Ishikawa (cell line): ENCODE measurements at regions not wholly inside any gene's neighbourhood (a gene's known extent, or its start where the extent isn't known, plus 50 kb on each side); places are given as distances from the start of the nearest gene placed in this dataset.

ENCODE experiments used
- CEBPB ChIP-seq: IDR thresholded peaks from 2 replicates; pipeline ENCODE4 v1.6.1; 2012
- CREB1 ChIP-seq: IDR thresholded peaks from 2 replicates; pipeline ENCODE4 v1.6.1; 2012; ENCODE audit warnings: low read depth
- EGR1 ChIP-seq: IDR thresholded peaks from 2 replicates; pipeline ENCODE4 v1.6.1; 2012
- EP300 ChIP-seq: IDR thresholded peaks from 2 replicates; pipeline ENCODE4 v1.6.1; 2012; ENCODE audit warnings: borderline replicate concordance
- FOXM1 ChIP-seq: IDR thresholded peaks from 2 replicates; pipeline ENCODE4 v1.6.1; 2012; ENCODE audit warnings: low read depth, borderline replicate concordance
- NFIC ChIP-seq: IDR thresholded peaks from 2 replicates; pipeline ENCODE4 v1.6.1; 2012
- RAD21 ChIP-seq: IDR thresholded peaks from 2 replicates; pipeline ENCODE4 v1.6.1; 2012; ENCODE audit warnings: low read depth
- TAF1 ChIP-seq: IDR thresholded peaks from 2 replicates; pipeline ENCODE4 v1.6.1; 2012; ENCODE audit warnings: low read depth, mild to moderate bottlenecking
- TCF12 ChIP-seq: IDR thresholded peaks from 2 replicates; pipeline ENCODE4 v1.6.1; 2012; ENCODE audit warnings: low read depth
- TEAD4 ChIP-seq: IDR thresholded peaks from 2 replicates; pipeline ENCODE4 v1.6.1; 2012
- YY1 ChIP-seq: IDR thresholded peaks from 2 replicates; pipeline ENCODE4 v1.6.1; 2012; ENCODE audit warnings: low read depth
- ZBTB7A ChIP-seq: IDR thresholded peaks from 2 replicates; pipeline ENCODE4 v1.6.1; 2012; ENCODE audit warnings: low read depth
- TF ChIP-seq, protein P1 (sequence below): IDR thresholded peaks from 2 replicates; pipeline ENCODE4 v1.6.1; 2012
- TF ChIP-seq, protein P2 (sequence below): IDR thresholded peaks from 2 replicates; pipeline ENCODE4 v1.6.1; 2012
- TF ChIP-seq, protein P3 (sequence below): IDR thresholded peaks from 2 replicates; pipeline ENCODE4 v1.6.1; 2012; ENCODE audit warnings: low read depth, mild to moderate bottlenecking

DNA sequence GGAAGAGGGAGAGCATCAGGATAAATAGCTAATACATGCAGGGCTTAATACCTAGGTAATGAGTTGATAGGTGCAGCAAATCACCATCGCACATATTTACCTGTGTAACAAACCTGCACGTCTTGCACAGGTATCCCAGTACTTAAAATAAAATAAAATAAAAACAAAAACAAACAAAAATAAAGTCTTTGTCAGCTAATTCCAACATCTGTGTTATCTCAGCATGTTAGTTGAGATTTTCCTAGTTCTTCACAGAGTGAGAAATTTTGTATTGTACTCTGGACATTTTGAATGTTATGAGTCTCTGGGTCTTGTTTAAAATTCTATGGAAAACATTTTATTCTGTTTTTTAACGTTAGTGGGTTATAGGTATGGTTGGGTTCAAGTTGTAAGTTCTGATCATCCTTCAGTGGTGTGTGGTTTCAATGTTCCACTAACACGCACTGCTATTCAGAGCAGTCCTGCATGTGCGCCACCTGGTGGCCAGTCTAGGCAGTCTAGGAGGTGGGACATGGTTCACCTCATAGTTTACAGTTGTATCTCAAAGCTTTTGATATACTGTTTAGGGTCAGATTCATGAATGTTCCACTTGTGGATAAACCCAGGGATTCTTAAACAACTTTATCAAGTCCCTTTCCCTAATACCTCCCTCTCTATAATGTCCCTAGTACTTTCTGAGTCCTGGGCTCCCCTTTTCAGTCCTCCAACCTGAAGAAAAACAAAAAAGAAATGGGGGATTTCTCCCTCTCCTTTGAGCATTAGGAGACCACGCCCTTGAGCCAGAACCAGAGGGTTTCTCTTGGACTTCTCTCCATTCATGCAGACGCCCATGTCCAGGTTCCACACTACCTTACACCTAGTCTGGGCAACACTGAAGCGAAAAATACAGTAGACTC, 213.4 kb upstream of the GATA6 start:
- TF ChIP-seq, protein P1, sequence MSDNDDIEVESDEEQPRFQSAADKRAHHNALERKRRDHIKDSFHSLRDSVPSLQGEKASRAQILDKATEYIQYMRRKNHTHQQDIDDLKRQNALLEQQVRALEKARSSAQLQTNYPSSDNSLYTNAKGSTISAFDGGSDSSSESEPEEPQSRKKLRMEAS: 0 out of 2 replicates have a peak, but pooled peaks have one; percentile 22
- TF ChIP-seq, protein P2, sequence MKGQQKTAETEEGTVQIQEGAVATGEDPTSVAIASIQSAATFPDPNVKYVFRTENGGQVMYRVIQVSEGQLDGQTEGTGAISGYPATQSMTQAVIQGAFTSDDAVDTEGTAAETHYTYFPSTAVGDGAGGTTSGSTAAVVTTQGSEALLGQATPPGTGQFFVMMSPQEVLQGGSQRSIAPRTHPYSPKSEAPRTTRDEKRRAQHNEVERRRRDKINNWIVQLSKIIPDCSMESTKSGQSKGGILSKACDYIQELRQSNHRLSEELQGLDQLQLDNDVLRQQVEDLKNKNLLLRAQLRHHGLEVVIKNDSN: no peak
- TF ChIP-seq CEBPB (no peak), RAD21 (peak; percentile 67)

DNA sequence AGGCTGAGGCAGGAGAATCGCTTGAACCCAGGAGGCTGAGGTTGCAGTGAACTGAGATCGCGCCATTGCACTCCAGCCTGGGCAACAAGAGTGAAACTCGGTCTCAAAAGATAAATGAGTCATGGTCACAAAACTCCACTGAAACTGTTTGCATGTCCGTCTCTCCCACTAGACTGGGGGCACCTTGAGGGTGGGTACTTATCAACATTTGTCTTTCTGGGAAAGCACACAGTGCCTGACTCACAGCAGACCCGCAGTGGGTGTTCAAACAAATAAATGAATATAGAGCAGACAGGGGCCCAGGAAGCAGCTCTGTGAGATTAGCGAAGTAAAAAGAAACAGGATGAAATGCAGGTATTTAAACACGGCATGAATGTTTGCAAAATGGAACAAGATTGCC, 211.1 kb upstream of the GATA6 start:
- TF ChIP-seq TEAD4: no peak
- no peak for TF ChIP-seq NFIC
- no peak for TF ChIP-seq ZBTB7A
- no peak for TF ChIP-seq TAF1
- no peak for TF ChIP-seq EP300
- no peak for TF ChIP-seq CREB1
- TF ChIP-seq, protein P1: no peak
- TF ChIP-seq, protein P2: no peak
- TF ChIP-seq FOXM1: no peak

DNA sequence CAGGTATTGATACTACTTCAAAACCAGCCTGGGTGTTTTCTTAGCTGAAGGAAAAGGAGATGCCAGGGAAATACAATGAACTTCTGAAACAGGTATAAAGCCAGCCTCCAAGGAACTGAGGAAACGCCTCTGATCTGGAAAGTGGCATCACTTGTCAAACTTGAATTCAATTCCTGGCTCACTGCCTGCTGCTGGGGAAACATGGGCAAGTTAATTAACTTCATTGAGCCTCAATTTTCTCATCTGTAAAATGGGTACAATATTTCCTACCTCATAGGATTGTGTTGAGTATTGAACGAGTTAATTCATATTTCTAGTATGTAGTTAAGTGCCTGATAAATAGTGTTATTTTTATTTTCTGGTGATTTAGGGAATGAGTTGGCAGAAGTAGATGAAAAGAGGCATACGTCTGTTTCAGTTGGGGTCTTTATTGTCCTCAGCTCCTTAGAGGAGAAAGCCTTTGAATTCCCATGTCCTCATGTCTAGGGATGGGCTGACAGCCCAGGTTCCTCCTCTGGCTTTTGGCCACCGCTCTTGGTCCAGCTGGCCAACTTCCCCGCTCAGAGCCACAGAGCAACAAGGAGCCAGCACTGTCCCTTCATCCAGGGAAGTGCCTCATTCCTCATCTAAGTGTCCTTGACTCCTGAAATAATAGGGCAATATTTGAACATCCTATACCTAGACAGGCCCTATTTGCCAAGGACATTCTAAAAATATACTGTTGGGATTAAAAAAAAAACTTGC, 210.5 kb upstream of the GATA6 start:
- TF ChIP-seq EGR1: no peak
- TF ChIP-seq TAF1: no peak

DNA sequence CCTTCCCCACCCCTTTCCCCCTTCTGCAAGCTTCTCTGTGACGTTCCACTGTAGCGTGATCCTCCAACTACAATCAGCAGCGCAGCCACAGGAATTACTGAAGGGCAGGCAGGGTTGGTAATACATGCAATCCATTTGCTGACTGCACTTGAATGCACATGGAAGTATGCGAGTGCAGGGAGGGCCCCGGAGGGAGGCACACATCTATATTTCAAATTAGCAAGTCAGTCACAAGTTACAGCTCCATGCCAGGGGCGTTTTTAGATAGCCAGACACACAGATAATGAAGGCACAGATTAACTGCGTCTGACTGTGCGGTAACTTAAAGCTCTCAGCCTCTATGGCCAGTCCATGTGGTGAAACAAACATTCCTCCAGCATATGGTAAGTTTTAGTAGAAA, 209.2 kb upstream of the GATA6 start:
- TF ChIP-seq EGR1: no peak
- TF ChIP-seq, protein P2: no peak
- TF ChIP-seq CEBPB: no peak
- no peak for TF ChIP-seq NFIC
- TF ChIP-seq YY1: no peak
- TF ChIP-seq TCF12: no peak
- TF ChIP-seq, protein P1: no peak
- no peak for TF ChIP-seq ZBTB7A
- TF ChIP-seq, protein P3, sequence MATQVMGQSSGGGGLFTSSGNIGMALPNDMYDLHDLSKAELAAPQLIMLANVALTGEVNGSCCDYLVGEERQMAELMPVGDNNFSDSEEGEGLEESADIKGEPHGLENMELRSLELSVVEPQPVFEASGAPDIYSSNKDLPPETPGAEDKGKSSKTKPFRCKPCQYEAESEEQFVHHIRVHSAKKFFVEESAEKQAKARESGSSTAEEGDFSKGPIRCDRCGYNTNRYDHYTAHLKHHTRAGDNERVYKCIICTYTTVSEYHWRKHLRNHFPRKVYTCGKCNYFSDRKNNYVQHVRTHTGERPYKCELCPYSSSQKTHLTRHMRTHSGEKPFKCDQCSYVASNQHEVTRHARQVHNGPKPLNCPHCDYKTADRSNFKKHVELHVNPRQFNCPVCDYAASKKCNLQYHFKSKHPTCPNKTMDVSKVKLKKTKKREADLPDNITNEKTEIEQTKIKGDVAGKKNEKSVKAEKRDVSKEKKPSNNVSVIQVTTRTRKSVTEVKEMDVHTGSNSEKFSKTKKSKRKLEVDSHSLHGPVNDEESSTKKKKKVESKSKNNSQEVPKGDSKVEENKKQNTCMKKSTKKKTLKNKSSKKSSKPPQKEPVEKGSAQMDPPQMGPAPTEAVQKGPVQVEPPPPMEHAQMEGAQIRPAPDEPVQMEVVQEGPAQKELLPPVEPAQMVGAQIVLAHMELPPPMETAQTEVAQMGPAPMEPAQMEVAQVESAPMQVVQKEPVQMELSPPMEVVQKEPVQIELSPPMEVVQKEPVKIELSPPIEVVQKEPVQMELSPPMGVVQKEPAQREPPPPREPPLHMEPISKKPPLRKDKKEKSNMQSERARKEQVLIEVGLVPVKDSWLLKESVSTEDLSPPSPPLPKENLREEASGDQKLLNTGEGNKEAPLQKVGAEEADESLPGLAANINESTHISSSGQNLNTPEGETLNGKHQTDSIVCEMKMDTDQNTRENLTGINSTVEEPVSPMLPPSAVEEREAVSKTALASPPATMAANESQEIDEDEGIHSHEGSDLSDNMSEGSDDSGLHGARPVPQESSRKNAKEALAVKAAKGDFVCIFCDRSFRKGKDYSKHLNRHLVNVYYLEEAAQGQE: no peak
- no peak for TF ChIP-seq FOXM1

DNA sequence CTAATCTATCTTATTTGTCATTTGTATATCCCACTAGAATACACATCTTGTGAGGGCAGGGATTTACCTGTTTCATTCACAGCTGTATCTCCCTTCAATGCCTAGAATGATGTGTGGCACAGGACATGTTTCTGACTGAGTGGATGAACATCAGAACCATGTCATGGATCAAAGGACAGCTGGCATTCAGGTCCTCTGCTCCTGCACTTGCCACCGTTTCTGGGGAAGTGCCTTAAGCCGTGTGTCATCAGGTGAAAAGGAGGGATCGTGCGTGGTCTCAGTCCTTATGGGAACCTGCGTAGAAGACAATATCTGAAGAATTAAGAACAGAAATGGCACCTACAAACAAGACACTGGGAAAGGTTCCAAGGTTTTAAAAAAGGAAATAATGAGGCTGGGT, 206.1 kb upstream of the GATA6 start:
- TF ChIP-seq CEBPB: no peak
- TF ChIP-seq, protein P2: no peak
- no peak for TF ChIP-seq CREB1
- TF ChIP-seq EP300: no peak
- no peak for TF ChIP-seq ZBTB7A
- TF ChIP-seq EGR1: no peak
- TF ChIP-seq, protein P3: no peak
- TF ChIP-seq YY1: no peak
- TF ChIP-seq TEAD4: no peak
- TF ChIP-seq, protein P1: no peak
- TF ChIP-seq FOXM1: no peak
- no peak for TF ChIP-seq TCF12
- no peak for TF ChIP-seq RAD21
- no peak for TF ChIP-seq NFIC
- TF ChIP-seq TAF1: no peak
